Erythroblast (primary cell): ENCODE measurements at regions not wholly inside any gene's neighbourhood (a gene's known extent, or its start where the extent isn't known, plus 50 kb on each side); places are given as distances from the start of the nearest gene placed in this dataset.

Experiments used
- GATA1 ChIP-seq: IDR thresholded peaks from 2 replicates; pipeline ENCODE4 v1.6.1; 2011; ENCODE audit warnings: low read depth, mild to moderate bottlenecking, control low read depth, low read length, moderate library complexity
- POLR2A ChIP-seq: IDR thresholded peaks from 2 replicates; pipeline ENCODE4 v1.6.1; 2011; ENCODE audit warnings: mild to moderate bottlenecking, low read length

GRCh38 chr13:80862456-80862855, 521.5 kb upstream of the SPRY2 start:
- no peak for TF ChIP-seq POLR2A
- no peak for TF ChIP-seq GATA1
